WTC11 (cell line): ENCODE measurements at regions not wholly inside any gene's neighbourhood (a gene's known extent, or its start where the extent isn't known, plus 50 kb on each side); places are given as distances from the start of the nearest gene placed in this dataset.

ENCODE experiments used
- ATAC-seq: fragments of 200-7000 bp; cut with Tn5 transposase; 2 replicates; pipeline ENCODE4 v1.10.0; 2021; ENCODE audit warnings: mild to moderate bottlenecking, moderate library complexity
- CTCF ChIA-PET: fragments of 300-600 bp; sonication (Branson Sonifier 250); formaldehyde crosslinking; loops from one replicate; lab custom pipeline; 2021; ENCODE audit warnings: antibody characterized with exemption; lab: Charles Lee
- POLR2A ChIA-PET: fragments of 350-600 bp; sonication (Branson Sonifier 250); formaldehyde crosslinking; loops from one replicate; lab custom pipeline; 2021; ENCODE audit warnings: antibody characterized with exemption; lab: Charles Lee
- DNase-seq: peaks from one replicate; pipeline ENCODE4 v3.0.0; 2021; ENCODE audit warnings: low spot score
- H3K27ac Mint-ChIP-seq: 2 replicates; pipeline ENCODE4 v1.8.0; 2021; ENCODE audit warnings: mixed read lengths
- H3K27me3 Mint-ChIP-seq: 2 replicates; pipeline ENCODE4 v1.8.0; 2021; ENCODE audit warnings: low read depth, mild to moderate bottlenecking, moderate library complexity, mixed read lengths
- H3K36me3 Mint-ChIP-seq: 2 replicates; pipeline ENCODE4 v1.8.0; 2021; ENCODE audit warnings: mixed read lengths
- H3K4me1 Mint-ChIP-seq: 2 replicates; pipeline ENCODE4 v1.8.0; 2022; ENCODE audit warnings: mixed read lengths
- H3K4me3 Mint-ChIP-seq: 2 replicates; pipeline ENCODE4 v1.8.0; 2021; ENCODE audit warnings: mild to moderate bottlenecking, moderate library complexity, mixed read lengths
- H3K9me3 Mint-ChIP-seq: 2 replicates; pipeline ENCODE4 v1.8.0; 2021; ENCODE audit warnings: mixed read lengths
- ARID4B ChIP-seq: sonication (generic); formaldehyde crosslinking; IDR thresholded peaks from 2 replicates; pipeline ENCODE4 v1.8.0; 2023; ENCODE audit warnings: missing genetic modification reagents, mild to moderate bottlenecking, borderline replicate concordance
- CTCF ChIP-seq: fragments of 200-600 bp; IDR thresholded peaks from 2 replicates; pipeline ENCODE4 v1.8.0; 2022; ENCODE audit warnings: antibody characterized with exemption
- E2F5 ChIP-seq: sonication (generic); formaldehyde crosslinking; IDR thresholded peaks from 2 replicates; pipeline ENCODE4 v1.8.1; 2022; ENCODE audit warnings: mild to moderate bottlenecking, moderate library complexity, missing genetic modification reagents
- FOXJ3 ChIP-seq: sonication (generic); formaldehyde crosslinking; IDR thresholded peaks from 2 replicates; pipeline ENCODE4 v1.9.0; 2021; ENCODE audit warnings: missing genetic modification reagents, mild to moderate bottlenecking, borderline replicate concordance
- GRHL2 ChIP-seq: fragments of 250-450 bp; sonication (Bioruptor Pico); IDR thresholded peaks from 2 replicates; pipeline ENCODE4 v1.8.0; 2022; ENCODE audit warnings: mild to moderate bottlenecking, moderate library complexity; ENCODE audit not compliant: insufficient replicate concordance, severe bottlenecking
- GTF2I ChIP-seq: fragments of 250-450 bp; sonication (Bioruptor Pico); conservative IDR thresholded peaks from 2 replicates; pipeline ENCODE4 v1.4.0; 2021; ENCODE audit warnings: mild to moderate bottlenecking
- JAZF1 ChIP-seq: fragments of 250-450 bp; sonication (Bioruptor Pico); IDR thresholded peaks from 2 replicates; pipeline ENCODE4 v1.9.0; 2021; ENCODE audit warnings: moderate library complexity, mild to moderate bottlenecking, inconsistent platforms
- JUN ChIP-seq: sonication (generic); formaldehyde crosslinking; IDR thresholded peaks from 2 replicates; pipeline ENCODE4 v1.8.0; 2023; ENCODE audit warnings: mild to moderate bottlenecking, missing genetic modification reagents
- NFE2L1 ChIP-seq: sonication (generic); formaldehyde crosslinking; IDR thresholded peaks from 2 replicates; pipeline ENCODE4 v1.8.1; 2023; ENCODE audit warnings: missing genetic modification reagents
- NR1H2 ChIP-seq: sonication (generic); formaldehyde crosslinking; IDR thresholded peaks from 2 replicates; pipeline ENCODE4 v1.9.0; 2021; ENCODE audit warnings: mild to moderate bottlenecking, moderate library complexity, missing genetic modification reagents
- NR2C2 ChIP-seq: sonication (generic); formaldehyde crosslinking; IDR thresholded peaks from 2 replicates; pipeline ENCODE4 v1.8.0; 2022; ENCODE audit warnings: mild to moderate bottlenecking, missing genetic modification reagents
- NR3C1 ChIP-seq: sonication (generic); formaldehyde crosslinking; conservative IDR thresholded peaks from 2 replicates; pipeline ENCODE4 v1.8.1; 2023; ENCODE audit warnings: low read depth, mild to moderate bottlenecking, missing genetic modification reagents
- RELA ChIP-seq: sonication (generic); formaldehyde crosslinking; IDR thresholded peaks from 2 replicates; pipeline ENCODE4 v1.8.1; 2022; ENCODE audit warnings: missing genetic modification reagents, mild to moderate bottlenecking, borderline replicate concordance
- TCF7 ChIP-seq: sonication (generic); formaldehyde crosslinking; IDR thresholded peaks from 2 replicates; pipeline ENCODE4 v1.8.0; 2022; ENCODE audit warnings: mild to moderate bottlenecking, low read depth, missing genetic modification reagents, moderate library complexity
- TEAD1 ChIP-seq: sonication (generic); formaldehyde crosslinking; IDR thresholded peaks from 2 replicates; pipeline ENCODE4 v1.8.0; 2022; ENCODE audit warnings: mild to moderate bottlenecking, missing genetic modification reagents
- ZNF138 ChIP-seq: sonication (generic); formaldehyde crosslinking; conservative IDR thresholded peaks from 2 replicates; pipeline ENCODE4 v1.8.1; 2022; ENCODE audit warnings: mild to moderate bottlenecking, moderate library complexity, missing genetic modification reagents

- TF ChIP-seq RELA (no peak), ZNF138 (CRISPR knock-in tag) (no peak), GTF2I (CRISPR knock-in tag) (no peak)
Observed at GRCh38 chr20:57074386-57074785, 192.1 kb downstream of the BMP7 start (continued).

- H3K4me3 Mint-ChIP-seq, result no peak overlapping the region
- CTCF ChIA-PET, result no interaction called here
- no peak overlapping the region for H3K27ac Mint-ChIP-seq
Observed at GRCh38 chr20:57075181-57075580, 191.3 kb downstream of the BMP7 start.

More at GRCh38 chr20:57075181-57075580, 191.3 kb downstream of the BMP7 start:
- ATAC-seq, result no peak
- peaks cover 48% of the 10 kb centered on the region for H3K9me3 Mint-ChIP-seq
- H3K36me3 Mint-ChIP-seq, result peaks cover 8% of the 10 kb centered on the region
- H3K4me1 Mint-ChIP-seq, result peaks cover 25% of the 10 kb centered on the region
- H3K27me3 Mint-ChIP-seq, result peaks cover 33% of the 10 kb centered on the region
- no peak for TF ChIP-seq JUN
- TF ChIP-seq GRHL2 (CRISPR knock-in tag), result no peak
- no peak for TF ChIP-seq FOXJ3 (CRISPR knock-in tag)
- no peak for TF ChIP-seq NR1H2 (CRISPR knock-in tag)
- no peak for TF ChIP-seq E2F5 (CRISPR knock-in tag)
- no peak for TF ChIP-seq NFE2L1 (CRISPR knock-in tag)
- no peak for TF ChIP-seq CTCF
- TF ChIP-seq TCF7 (CRISPR knock-in tag), result no peak
- TF ChIP-seq JAZF1, result no peak
- no peak for TF ChIP-seq NR3C1 (CRISPR knock-in tag)
- no peak for TF ChIP-seq NR2C2 (CRISPR knock-in tag)
- no peak for TF ChIP-seq TEAD1 (CRISPR knock-in tag)
- TF ChIP-seq ARID4B (CRISPR knock-in tag), result no peak
- POLR2A ChIA-PET, result no interaction called here
- DNase-seq, result no peak
